ENCODE measurements at regions not wholly inside any gene's neighbourhood (a gene's known extent, or its start where the extent isn't known, plus 50 kb on each side); places are given as distances from the start of the nearest gene placed in this dataset.
"Not testable (repeated sequence)": the region's sequence is repeated elsewhere in the genome, so short reads cannot be mapped to it uniquely, and the experiment has no call there.

GRCh38 chr9:82750411-82750913 lies 312.5 kb downstream of the RASEF start:
- intact Hi-C loops (cut with DNase I), result no loop called here
- no peak overlapping the region for H3K4me3 ChIP-seq (ENCODE audit: low read length)
- DNase-seq (no peak), ATAC-seq (no peak)
- H3K27ac ChIP-seq (ENCODE audit: low read length), result no peak overlapping the region
- no peaks in the 10 kb centered on the region for H3K27me3 ChIP-seq (ENCODE audit: control insufficient read depth, insufficient read depth)
- H3K9me3 ChIP-seq (ENCODE audit: control insufficient read depth, low read length), result no peaks in the 10 kb centered on the region
- WGBS, result 79% methylated on average over 7 of the region's 7 CpGs
- H3K4me1 ChIP-seq (ENCODE audit: control insufficient read depth, insufficient read depth, low read length), result no peaks in the 10 kb centered on the region

- intact Hi-C loops (cut with DNase I), result no loop called here
- DNase-seq (no peak), ATAC-seq (no peak)
- Histone ChIP-seq H3K4me3 (ENCODE audit: low read length) (no peak overlapping the region), H3K4me1 (ENCODE audit: control insufficient read depth, insufficient read depth, low read length) (no peaks in the 10 kb centered on the region), H3K27me3 (ENCODE audit: control insufficient read depth, insufficient read depth) (no peaks in the 10 kb centered on the region), H3K9me3 (ENCODE audit: control insufficient read depth, low read length) (no peaks in the 10 kb centered on the region), H3K27ac (ENCODE audit: low read length) (no peak overlapping the region)
- 49% methylated on average over 1 of the region's 1 CpG for WGBS
These were observed 305.0 kb downstream of the RASEF start for GRCh38 chr9:82757924-82758323.

GRCh38 chr9:82761027-82761426 lies 301.9 kb downstream of the RASEF start:
- Histone ChIP-seq H3K4me1 (ENCODE audit: control insufficient read depth, insufficient read depth, low read length) (no peaks in the 10 kb centered on the region), H3K9me3 (ENCODE audit: control insufficient read depth, low read length) (no peaks in the 10 kb centered on the region), H3K27me3 (ENCODE audit: control insufficient read depth, insufficient read depth) (no peaks in the 10 kb centered on the region), H3K27ac (ENCODE audit: low read length) (no peak overlapping the region), H3K4me3 (ENCODE audit: low read length) (no peak overlapping the region)
- WGBS, result 87% methylated on average over 1 of the region's 1 CpG
- no peak for ATAC-seq
- DNase-seq, result no peak
- intact Hi-C loops (cut with DNase I), result no loop called here

GRCh38 chr9:82761956-82762355 lies 301.0 kb downstream of the RASEF start:
- no peaks in the 10 kb centered on the region for H3K9me3 ChIP-seq (ENCODE audit: control insufficient read depth, low read length)
- H3K27ac ChIP-seq (ENCODE audit: low read length), result no peak overlapping the region
- ATAC-seq, result no peak
- no peaks in the 10 kb centered on the region for H3K4me1 ChIP-seq (ENCODE audit: control insufficient read depth, insufficient read depth, low read length)
- H3K27me3 ChIP-seq (ENCODE audit: control insufficient read depth, insufficient read depth), result no peaks in the 10 kb centered on the region
- intact Hi-C loops (cut with DNase I), result no loop called here
- DNase-seq, result no peak
- no peak overlapping the region for H3K4me3 ChIP-seq (ENCODE audit: low read length)
- 86% methylated on average over 3 of the region's 3 CpGs for WGBS

GRCh38 chr9:82763656-82764055 lies 299.3 kb downstream of the RASEF start:
- Histone ChIP-seq H3K4me1 (ENCODE audit: control insufficient read depth, insufficient read depth, low read length) (no peaks in the 10 kb centered on the region), H3K27me3 (ENCODE audit: control insufficient read depth, insufficient read depth) (no peaks in the 10 kb centered on the region), H3K9me3 (ENCODE audit: control insufficient read depth, low read length) (no peaks in the 10 kb centered on the region), H3K4me3 (ENCODE audit: low read length) (no peak overlapping the region), H3K27ac (ENCODE audit: low read length) (no peak overlapping the region)
- DNase-seq (no peak), ATAC-seq (no peak)
- intact Hi-C loops (cut with DNase I), result no loop called here
- 26% methylated on average over 3 of the region's 3 CpGs for WGBS

- intact Hi-C loops (cut with DNase I), result no loop called here
- Histone ChIP-seq H3K4me1 (ENCODE audit: control insufficient read depth, insufficient read depth, low read length) (no peaks in the 10 kb centered on the region), H3K27me3 (ENCODE audit: control insufficient read depth, insufficient read depth) (no peaks in the 10 kb centered on the region), H3K27ac (ENCODE audit: low read length) (no peak overlapping the region), H3K4me3 (ENCODE audit: low read length) (no peak overlapping the region), H3K9me3 (ENCODE audit: control insufficient read depth, low read length) (no peaks in the 10 kb centered on the region)
- 54% methylated on average over 5 of the region's 5 CpGs for WGBS
- ATAC-seq (no peak), DNase-seq (no peak)
These were observed 298.8 kb downstream of the RASEF start for GRCh38 chr9:82764061-82764668.

- ATAC-seq, result not testable (repeated sequence)
These were observed 288.2 kb downstream of the RASEF start for GRCh38 chr9:82774707-82775231.

GRCh38 chr9:82776508-82776907 lies 286.4 kb downstream of the RASEF start:
- H3K4me1 ChIP-seq (ENCODE audit: control insufficient read depth, insufficient read depth, low read length), result no peaks in the 10 kb centered on the region
- H3K27me3 ChIP-seq (ENCODE audit: control insufficient read depth, insufficient read depth), result no peaks in the 10 kb centered on the region
- no peak for DNase-seq
- ATAC-seq, result no peak
- no peak overlapping the region for H3K4me3 ChIP-seq (ENCODE audit: low read length)
- intact Hi-C loops (cut with DNase I), result no loop called here
- H3K27ac ChIP-seq (ENCODE audit: low read length), result no peak overlapping the region
- no peaks in the 10 kb centered on the region for H3K9me3 ChIP-seq (ENCODE audit: control insufficient read depth, low read length)

More at GRCh38 chr9:82774707-82775231, 288.2 kb downstream of the RASEF start:
- H3K27me3 ChIP-seq (ENCODE audit: control insufficient read depth, insufficient read depth); intact Hi-C loops (cut with DNase I); DNase-seq; H3K27ac ChIP-seq (ENCODE audit: low read length); H3K4me1 ChIP-seq (ENCODE audit: control insufficient read depth, insufficient read depth, low read length); H3K9me3 ChIP-seq (ENCODE audit: control insufficient read depth, low read length); H3K4me3 ChIP-seq (ENCODE audit: low read length): not testable (repeated sequence)
- 81% methylated on average over 19 of the region's 20 CpGs for WGBS

GRCh38 chr9:82777366-82777765 lies 285.6 kb downstream of the RASEF start:
- intact Hi-C loops (cut with DNase I), result no loop called here
- WGBS, result 81% methylated on average over 3 of the region's 3 CpGs
- H3K4me1 ChIP-seq (ENCODE audit: control insufficient read depth, insufficient read depth, low read length), result no peaks in the 10 kb centered on the region
- DNase-seq (no peak), ATAC-seq (no peak)
- no peaks in the 10 kb centered on the region for H3K27me3 ChIP-seq (ENCODE audit: control insufficient read depth, insufficient read depth)
- no peaks in the 10 kb centered on the region for H3K9me3 ChIP-seq (ENCODE audit: control insufficient read depth, low read length)
- no peak overlapping the region for H3K4me3 ChIP-seq (ENCODE audit: low read length)
- H3K27ac ChIP-seq (ENCODE audit: low read length), result no peak overlapping the region

GRCh38 chr9:82778923-82779322 lies 284.0 kb downstream of the RASEF start:
- H3K27me3 ChIP-seq (ENCODE audit: control insufficient read depth, insufficient read depth); H3K4me3 ChIP-seq (ENCODE audit: low read length); H3K27ac ChIP-seq (ENCODE audit: low read length); intact Hi-C loops (cut with DNase I); H3K9me3 ChIP-seq (ENCODE audit: control insufficient read depth, low read length); H3K4me1 ChIP-seq (ENCODE audit: control insufficient read depth, insufficient read depth, low read length); DNase-seq; ATAC-seq: not testable (repeated sequence)
- WGBS, result 91% methylated on average over 4 of the region's 4 CpGs

- H3K4me3 ChIP-seq (ENCODE audit: low read length), result no peak overlapping the region
- H3K4me1 ChIP-seq (ENCODE audit: control insufficient read depth, insufficient read depth, low read length), result no peaks in the 10 kb centered on the region
These were observed 282.9 kb downstream of the RASEF start for GRCh38 chr9:82780017-82780416.

More at GRCh38 chr9:82780017-82780416, 282.9 kb downstream of the RASEF start:
- H3K9me3 ChIP-seq (ENCODE audit: control insufficient read depth, low read length), result no peaks in the 10 kb centered on the region
- ATAC-seq, result no peak
- intact Hi-C loops (cut with DNase I), result no loop called here
- WGBS, result 85% methylated on average over 2 of the region's 2 CpGs
- H3K27me3 ChIP-seq (ENCODE audit: control insufficient read depth, insufficient read depth), result no peaks in the 10 kb centered on the region
- no peak overlapping the region for H3K27ac ChIP-seq (ENCODE audit: low read length)
- DNase-seq, result no peak

All from right cardiac atrium (tissue), 5 donors.